Adrenal gland (tissue), 9 donors: ENCODE measurements at regions not wholly inside any gene's neighbourhood (a gene's known extent, or its start where the extent isn't known, plus 50 kb on each side); places are given as distances from the start of the nearest gene placed in this dataset.

ENCODE experiments used
- DNase-seq, 7 donors: peaks; one replicate each; pipeline ENCODE4 v3.0.0-alpha.2; 2019 to 2020
- H3K27ac ChIP-seq, 5 donors: fragments of 200-600 bp; sonication (generic) in 4 of 5; 1 replicate in 3 of 5; 2 replicates in 2 of 5; pipeline versions ENCODE4 v1.5.1 to v1.8.0; 2016 to 2020; ENCODE audit warnings: mild to moderate bottlenecking in 1 of 5
- H3K27me3 ChIP-seq: fragments of 200-600 bp; 2 replicates; pipeline ENCODE4 v1.8.0; 2021
- H3K36me3 ChIP-seq, 2 donors: fragments of 200-600 bp; replicated peaks in 1 of 2; 1 replicate in 1 of 2; 2 replicates in 1 of 2; pipeline versions ENCODE4 v1.5.1 to v1.8.0; 2018 to 2022
- H3K4me1 ChIP-seq, 2 donors: fragments of 200-600 bp; replicated peaks in 1 of 2; 1 replicate in 1 of 2; 2 replicates in 1 of 2; pipeline versions ENCODE4 v1.5.1 to v1.8.0; 2018 to 2021
- H3K4me3 ChIP-seq, 4 donors: fragments of 200-600 bp; sonication (generic) in 3 of 4; one replicate each; pipeline ENCODE4 v1.5.1; 2016 to 2018
- H3K9me3 ChIP-seq, 3 donors: fragments of 200-600 bp; sonication (generic) in 1 of 3; replicated peaks in 1 of 3; 1 replicate in 2 of 3; 2 replicates in 1 of 3; pipeline versions ENCODE4 v1.5.1 to v1.8.0; 2016 to 2021
- CTCF ChIP-seq, 6 experiments: fragments of 450-650 bp in 4 of 6; fragments of 200-600 bp in 2 of 6; sonication (generic) in 1 of 6; IDR thresholded peaks; 1 replicate in 5 of 6; 2 replicates in 1 of 6; pipeline versions ENCODE4 v1.5.1 to v1.8.0; 2016 to 2021; ENCODE audit warnings: antibody characterized with exemption in 6 of 6, mild to moderate bottlenecking in 2 of 6, moderate library complexity in 1 of 6
- POLR2A ChIP-seq, 2 donors: fragments of 450-650 bp; IDR thresholded peaks; one replicate each; pipeline ENCODE4 v1.6.1; 2017; ENCODE audit warnings: antibody characterized with exemption in 2 of 2, mild to moderate bottlenecking in 2 of 2, moderate library complexity in 1 of 2
- WGBS, 4 donors: extraction: QIAGEN DNeasy Blood & Tissue Kit in 2 of 4; methylation state at CpG; one replicate each; pipeline versions ENCODE4 v1.1.5 to v1.1.7; 2013 to 2017; 5-methylcytosine and 5-hydroxymethylcytosine counted together
- intact Hi-C, 2 donors: fragments of 100-400 bp; cut with DNase I; formaldehyde crosslinking; loops; one replicate each; pipeline versions ENCODE4 v1.14.1 to v1.15.0; 2022 to 2023
- donor health status: healthy with polysubstance abuse.
- donor health status: Bipolar disorder and iron deficiency.
- donor health status: DM: yes; HTN: yes; CAD: no.
- donor health status: DM: no; HTN: no; CAD: no.
- donor health status: DM: no; HTN: no; CAD: no.

GRCh38 chr6:19699932-19700331 is 137.2 kb upstream of the ID4 start:
- Histone ChIP-seq H3K4me3 (no peak overlapping the region), H3K27me3 (no peaks in the 10 kb centered on the region), H3K36me3 (no peaks in the 10 kb centered on the region), H3K27ac (no peak overlapping the region), H3K9me3 (no peaks in the 10 kb centered on the region), H3K4me1 (no peaks in the 10 kb centered on the region)
- intact Hi-C loops: no loop called here
- no peak for DNase-seq
- 30 to 47% (median 41%) methylated on average over 4 of the region's 4 CpGs for WGBS, 4 donors
- no peak for TF ChIP-seq POLR2A (IDR thresholded peaks at IDR 0.05)
- no peak for TF ChIP-seq CTCF (IDR thresholded peaks at IDR 0.05)

GRCh38 chr6:19705606-19706005 is 131.6 kb upstream of the ID4 start:
- H3K9me3 ChIP-seq: no peaks in the 10 kb centered on the region
- H3K4me1 ChIP-seq: no peaks in the 10 kb centered on the region
- TF ChIP-seq CTCF (IDR thresholded peaks at IDR 0.05) (no peak), POLR2A (IDR thresholded peaks at IDR 0.05) (no peak)
- intact Hi-C loops: no loop called here
- H3K27ac ChIP-seq: no peak overlapping the region
- no peaks in the 10 kb centered on the region for H3K27me3 ChIP-seq
- H3K4me3 ChIP-seq: no peak overlapping the region
- H3K36me3 ChIP-seq: no peaks in the 10 kb centered on the region
- WGBS, 4 donors: 81 to 93% (median 86%) methylated on average over 5 of the region's 5 CpGs
- no peak for DNase-seq

GRCh38 chr6:19712012-19712688 is 125.0 kb upstream of the ID4 start:
- Histone ChIP-seq H3K36me3 (no peaks in the 10 kb centered on the region), H3K4me3 (no peak overlapping the region), H3K4me1 (no peaks in the 10 kb centered on the region), H3K27ac (no peak overlapping the region), H3K9me3 (no peaks in the 10 kb centered on the region), H3K27me3 (no peaks in the 10 kb centered on the region)
- DNase-seq: no peak
- TF ChIP-seq CTCF (IDR thresholded peaks at IDR 0.05) (no peak), POLR2A (IDR thresholded peaks at IDR 0.05) (no peak)
- intact Hi-C loops: no loop called here
- WGBS, 4 donors: 83 to 94% (median 88%) methylated on average over 4 of the region's 4 CpGs

- Histone ChIP-seq H3K27me3 (no peaks in the 10 kb centered on the region), H3K4me1 (no peaks in the 10 kb centered on the region), H3K27ac (no peak overlapping the region), H3K4me3 (no peak overlapping the region), H3K9me3 (no peaks in the 10 kb centered on the region), H3K36me3 (no peaks in the 10 kb centered on the region)
- intact Hi-C loops: no loop called here
- no peak for DNase-seq
- 54 to 69% (median 62%) methylated on average over 1 of the region's 1 CpG for WGBS, 4 donors
- no peak for TF ChIP-seq CTCF (IDR thresholded peaks at IDR 0.05)
- TF ChIP-seq POLR2A (IDR thresholded peaks at IDR 0.05): no peak
These were observed 124.2 kb upstream of the ID4 start for GRCh38 chr6:19712998-19713397.
